Stimulated activated CD4-positive, alpha-beta T cell treated with anti-CD3 and anti-CD28 coated beads, Interleukin-15, amount 100 ng/mL, for 1 hour (primary cell): ENCODE measurements at regions not wholly inside any gene's neighbourhood (a gene's known extent, or its start where the extent isn't known, plus 50 kb on each side); places are given as distances from the start of the nearest gene placed in this dataset.
"Not testable (repeated sequence)": the region's sequence is repeated elsewhere in the genome, so short reads cannot be mapped to it uniquely, and the experiment has no call there.

Experiments
- DNase-seq, 2 donors: peaks; one replicate each; pipeline ENCODE4 v3.0.0-alpha.2; 2020; ENCODE audit warnings: low read depth in 1 of 2, low spot score in 1 of 2

DNA sequence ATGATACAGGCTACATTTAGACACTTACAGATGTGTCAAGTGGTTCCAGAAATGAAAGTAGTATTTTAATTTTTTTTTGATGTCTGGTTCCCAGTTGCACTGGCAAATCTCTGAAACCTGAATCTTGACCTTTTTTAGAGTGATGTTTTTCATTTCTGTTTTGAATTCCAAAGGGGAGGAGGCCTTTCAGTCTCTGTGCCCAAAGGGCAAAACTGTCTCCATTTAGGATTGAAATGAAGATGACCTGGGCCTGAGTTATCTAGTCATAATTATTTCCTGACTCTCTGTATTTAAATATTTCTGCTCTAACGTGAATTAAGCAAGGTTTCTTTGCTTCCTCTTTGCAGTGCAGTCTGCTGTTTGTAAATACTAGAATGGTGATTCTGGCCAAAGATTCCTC lies 252.9 kb upstream of the ZFP64 start:
- DNase-seq, result no peak

DNA sequence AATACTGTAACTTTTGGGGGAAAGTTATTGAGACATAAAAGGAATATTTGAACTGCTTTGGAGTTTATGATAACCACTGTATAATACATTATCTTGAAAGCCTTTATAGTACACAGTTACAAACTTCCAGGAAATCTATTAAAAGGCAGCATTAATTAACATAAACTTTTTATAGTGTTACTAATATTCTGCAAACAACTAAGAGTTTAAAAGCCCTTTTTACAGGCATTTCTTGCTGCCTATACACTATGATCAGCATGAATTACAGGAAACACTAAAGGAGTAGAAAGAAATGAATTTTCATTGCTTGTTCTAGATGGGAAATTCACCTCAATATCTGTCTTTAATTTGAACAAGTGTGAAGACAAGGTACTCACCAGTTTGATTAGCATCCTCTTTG lies 252.3 kb upstream of the ZFP64 start:
- DNase-seq, result no peak

DNA sequence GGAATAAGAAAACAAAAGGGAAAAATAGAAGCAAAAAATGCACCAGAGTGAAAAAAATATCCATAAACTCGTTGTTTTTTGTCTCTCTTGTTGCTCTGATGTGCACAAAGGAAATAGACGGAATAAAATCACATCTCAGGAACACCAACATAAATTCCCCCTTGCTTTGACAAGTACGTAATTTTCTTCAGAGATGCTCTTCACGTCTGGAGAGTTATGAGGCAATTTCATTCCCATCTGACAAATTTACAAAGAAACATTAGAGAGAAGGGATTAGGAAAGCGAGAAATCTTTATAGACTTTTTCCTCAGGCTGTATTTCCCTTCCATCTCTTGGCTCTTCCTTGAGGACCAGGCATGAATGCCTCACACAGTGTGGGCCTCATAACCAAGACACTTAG lies 250.1 kb upstream of the ZFP64 start:
- no peak for DNase-seq

DNA sequence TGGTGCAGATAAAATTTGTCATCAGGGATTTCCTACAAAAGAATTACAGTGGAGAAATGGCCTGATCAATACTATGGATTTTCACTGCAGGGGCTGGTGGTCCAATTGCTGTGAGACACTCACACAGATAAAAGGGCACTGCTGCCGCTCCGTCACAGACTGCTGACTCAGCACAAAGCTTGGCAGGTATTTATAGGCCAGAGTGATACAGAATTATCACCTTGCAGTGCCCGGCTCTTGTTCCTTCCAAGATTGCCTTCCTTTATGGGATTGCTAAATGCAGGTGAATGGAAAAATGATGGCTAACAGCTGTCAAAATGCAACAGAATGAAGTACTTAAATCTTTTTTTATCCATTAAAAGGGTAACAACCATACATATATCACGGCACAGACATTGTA lies 247.8 kb upstream of the ZFP64 start:
- DNase-seq, result no peak

DNA sequence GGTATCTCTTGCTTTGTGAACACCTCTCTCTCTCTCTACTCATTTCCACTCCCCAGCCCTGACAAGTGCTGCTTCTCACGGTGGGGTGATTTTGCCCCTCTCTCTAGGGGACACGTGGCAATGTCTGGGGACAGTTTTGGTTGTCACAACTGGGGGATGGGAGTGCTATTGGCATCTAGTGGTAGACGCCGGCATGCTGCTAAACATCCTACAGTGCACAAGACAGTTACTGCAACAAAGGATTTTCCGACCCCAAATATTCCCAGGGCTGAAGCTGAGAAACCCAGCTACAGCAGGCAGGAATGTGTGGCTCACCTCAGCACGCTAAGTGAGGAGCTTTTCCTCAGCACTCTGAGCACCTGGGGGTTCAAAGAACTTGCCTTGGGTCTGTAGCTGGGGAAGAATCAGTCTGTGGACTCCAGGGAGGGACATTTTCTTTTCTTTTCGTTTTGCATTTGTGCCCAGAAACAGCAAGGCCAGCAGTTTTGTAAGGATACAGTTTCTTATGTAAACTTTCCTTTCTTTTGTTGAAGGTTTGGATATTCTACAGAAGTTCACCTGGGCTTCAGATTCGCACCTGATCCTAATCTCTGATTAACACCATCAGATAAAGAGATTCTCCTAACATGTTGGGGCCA lies 246.9 kb upstream of the ZFP64 start:
- no peak for DNase-seq

DNA sequence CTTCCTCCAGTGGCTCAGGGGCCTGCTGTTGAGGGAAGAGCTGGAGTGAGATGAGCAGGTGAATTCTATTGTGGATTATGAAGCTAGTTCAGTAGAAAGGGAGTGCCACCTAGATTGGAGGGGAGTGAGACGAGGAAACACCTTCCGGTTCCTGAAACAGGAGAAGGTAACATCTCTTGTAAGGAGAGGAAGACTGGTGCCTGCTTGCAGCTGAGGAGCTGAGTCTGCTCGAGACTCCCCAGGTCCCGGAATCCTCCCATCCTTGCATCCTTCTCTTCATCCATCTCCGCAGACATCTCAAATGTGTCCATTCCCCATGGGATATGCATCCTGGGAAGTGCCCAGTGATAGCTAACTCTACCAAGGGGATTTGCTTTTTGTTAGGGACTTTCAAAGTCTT lies 242.9 kb upstream of the ZFP64 start:
- DNase-seq, result no peak

DNA sequence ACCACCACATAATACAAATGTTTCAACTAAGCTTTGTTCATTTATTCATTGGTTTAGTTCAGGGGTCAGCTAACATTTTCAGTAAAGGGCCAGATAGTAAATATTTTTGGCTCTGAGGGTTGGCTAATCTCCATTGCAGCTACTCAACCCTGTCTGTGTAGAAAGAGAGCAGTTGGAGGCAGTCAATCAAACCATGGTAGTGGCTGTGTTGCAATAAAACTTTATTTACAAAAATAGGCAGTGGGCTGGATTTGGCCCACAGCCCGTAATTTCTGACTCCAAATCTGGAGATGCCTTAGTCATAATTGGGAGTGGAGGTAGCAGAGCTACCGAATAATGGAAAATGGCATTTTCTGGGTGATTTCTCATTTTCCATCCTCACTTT lies 242.5 kb upstream of the ZFP64 start:
- DNase-seq, result no peak

DNA sequence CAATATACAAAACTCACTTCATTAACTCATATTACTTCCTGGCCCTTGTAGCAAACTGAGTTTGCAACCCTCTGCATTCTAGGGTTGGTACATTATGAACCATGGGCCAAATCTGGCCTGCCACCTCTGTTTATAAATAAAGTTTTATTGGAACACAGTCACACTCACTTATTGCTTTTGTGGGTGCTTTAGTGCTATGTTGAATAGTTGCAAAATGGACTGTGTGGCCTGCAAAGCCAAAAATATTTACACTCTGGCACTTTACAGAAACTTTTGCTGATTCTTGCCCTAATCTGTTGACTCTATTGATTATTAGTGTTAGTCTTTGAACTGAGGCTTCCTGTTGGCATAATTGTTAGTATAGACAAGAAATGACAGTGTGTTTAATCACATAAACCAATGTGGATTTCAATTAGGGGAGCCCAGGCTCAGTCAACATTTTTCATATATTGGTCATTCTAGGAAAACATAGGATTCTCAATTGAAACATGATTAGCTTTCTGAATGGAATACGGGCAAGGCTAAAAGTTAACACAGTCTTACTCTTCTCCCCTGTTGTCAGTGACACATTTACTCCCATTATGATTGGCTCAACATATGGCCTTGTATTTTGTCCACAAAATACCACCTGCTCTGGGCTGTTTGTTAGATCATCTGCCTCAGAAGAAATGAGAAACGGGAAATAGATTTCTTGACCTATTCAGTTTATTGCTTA lies 241.9 kb upstream of the ZFP64 start:
- DNase-seq, result no peak

DNA sequence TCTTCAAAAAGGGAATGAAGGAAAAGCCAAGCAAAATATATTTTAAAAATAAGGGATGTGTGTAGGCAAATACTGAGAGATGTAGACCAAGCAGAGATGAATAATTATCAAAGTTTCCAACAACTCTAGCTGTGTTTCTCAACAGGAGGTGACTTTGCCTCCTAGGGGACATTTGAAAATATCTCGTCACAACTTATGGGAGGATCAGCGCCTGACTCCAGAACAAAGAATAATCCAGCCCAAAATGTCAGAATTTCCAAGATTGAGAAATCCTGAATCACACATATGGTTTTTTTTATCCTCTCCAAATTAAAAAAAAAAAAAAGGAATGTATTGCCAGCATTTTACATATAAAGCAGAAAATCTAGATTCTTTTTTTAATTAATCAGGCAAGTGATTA lies 241.2 kb upstream of the ZFP64 start:
- DNase-seq, result no peak

DNA sequence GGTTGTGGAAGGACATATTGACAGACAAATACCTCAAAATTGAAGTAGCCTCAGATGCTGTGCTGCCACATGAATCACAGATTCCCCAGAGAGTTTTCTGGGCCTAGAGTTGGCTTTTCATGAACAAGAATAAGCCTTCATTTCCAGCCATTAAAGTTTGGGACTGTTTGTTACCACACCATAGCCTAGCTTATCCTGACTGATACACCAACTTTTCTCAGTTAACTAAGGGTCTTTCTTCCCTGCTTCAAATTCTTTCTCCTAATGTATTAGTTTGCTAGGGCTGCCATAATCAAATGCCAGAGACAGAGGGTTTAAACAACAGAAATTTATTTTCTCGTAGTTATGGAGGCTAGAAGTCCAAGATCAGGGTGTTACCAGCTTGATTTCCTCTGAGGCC lies 237.4 kb upstream of the ZFP64 start:
- DNase-seq, result no peak

DNA sequence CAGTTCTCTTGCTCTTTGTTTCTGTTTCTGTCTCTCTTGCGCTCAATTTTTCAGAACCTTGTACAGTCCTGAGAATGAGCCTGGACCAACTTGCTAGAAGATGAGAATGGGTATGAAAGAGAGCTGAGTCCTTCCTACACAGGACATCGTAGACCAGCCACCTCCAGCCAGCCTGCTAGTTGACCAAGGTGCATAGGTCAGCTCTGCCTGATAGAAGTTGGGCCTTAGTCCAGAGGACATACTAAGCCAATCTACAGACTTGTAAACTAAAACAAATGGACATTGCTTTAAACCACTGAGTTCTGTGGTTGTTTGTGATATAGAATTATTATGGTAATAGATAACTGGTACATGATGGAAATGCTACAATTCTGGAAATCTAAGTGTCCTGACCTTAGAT lies 236.4 kb upstream of the ZFP64 start:
- no peak for DNase-seq

DNA sequence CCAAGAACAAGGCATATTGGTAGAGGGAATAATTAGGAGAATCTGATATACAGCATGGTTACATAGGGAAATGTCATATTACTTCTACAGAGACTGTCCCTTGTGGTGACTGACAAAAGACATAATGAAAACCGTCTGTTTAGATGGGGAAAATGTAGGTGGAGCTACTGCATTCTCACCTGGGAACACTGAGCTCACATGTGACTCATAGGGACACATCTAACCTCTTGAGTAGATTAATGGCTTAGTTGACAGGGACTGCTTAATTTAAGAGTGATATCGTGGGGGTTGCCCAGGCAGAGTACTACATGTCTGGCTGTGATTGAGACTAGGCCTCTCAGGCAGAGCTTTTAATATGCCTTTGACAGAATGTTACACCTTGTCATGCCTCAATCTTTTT lies 235.3 kb upstream of the ZFP64 start:
- DNase-seq, result no peak

DNA sequence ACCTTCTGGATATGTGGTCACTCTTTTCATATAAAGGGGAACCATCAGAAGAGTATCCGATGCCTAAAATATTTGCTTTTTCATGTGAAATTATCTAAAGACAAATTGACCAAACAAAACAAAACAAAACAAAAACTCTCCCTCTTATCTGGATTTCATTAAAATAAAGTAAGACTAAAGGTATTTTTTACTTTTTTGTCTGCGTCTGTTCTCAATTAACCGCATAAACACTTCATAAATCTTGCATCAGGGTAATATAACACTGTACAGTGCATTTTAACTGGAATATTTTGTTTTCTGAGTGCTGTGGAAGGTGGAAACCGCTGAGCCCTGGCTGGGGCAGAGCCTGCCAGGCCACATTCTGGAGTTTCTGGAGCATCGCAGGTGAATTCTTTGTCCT lies 234.1 kb upstream of the ZFP64 start:
- no peak for DNase-seq

DNA sequence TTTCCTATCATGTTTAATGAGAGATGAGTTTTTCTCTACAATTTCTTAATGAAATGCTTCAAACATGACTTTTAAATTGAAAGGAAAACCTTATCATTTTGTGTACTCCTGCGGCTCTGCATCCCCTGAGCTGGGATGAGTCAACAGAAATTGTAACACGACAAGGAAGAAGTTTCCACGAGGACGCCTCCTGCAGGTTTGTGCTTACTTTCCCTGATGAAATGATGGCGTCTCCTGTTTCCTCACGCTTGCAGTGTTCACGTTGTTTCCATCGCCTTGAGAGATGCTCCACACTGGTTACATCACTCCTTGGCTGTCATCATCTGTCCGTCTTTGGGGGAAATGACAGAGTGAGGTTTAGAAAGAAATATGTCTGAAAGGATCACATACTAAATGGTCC lies 233.7 kb upstream of the ZFP64 start:
- no peak for DNase-seq

DNA sequence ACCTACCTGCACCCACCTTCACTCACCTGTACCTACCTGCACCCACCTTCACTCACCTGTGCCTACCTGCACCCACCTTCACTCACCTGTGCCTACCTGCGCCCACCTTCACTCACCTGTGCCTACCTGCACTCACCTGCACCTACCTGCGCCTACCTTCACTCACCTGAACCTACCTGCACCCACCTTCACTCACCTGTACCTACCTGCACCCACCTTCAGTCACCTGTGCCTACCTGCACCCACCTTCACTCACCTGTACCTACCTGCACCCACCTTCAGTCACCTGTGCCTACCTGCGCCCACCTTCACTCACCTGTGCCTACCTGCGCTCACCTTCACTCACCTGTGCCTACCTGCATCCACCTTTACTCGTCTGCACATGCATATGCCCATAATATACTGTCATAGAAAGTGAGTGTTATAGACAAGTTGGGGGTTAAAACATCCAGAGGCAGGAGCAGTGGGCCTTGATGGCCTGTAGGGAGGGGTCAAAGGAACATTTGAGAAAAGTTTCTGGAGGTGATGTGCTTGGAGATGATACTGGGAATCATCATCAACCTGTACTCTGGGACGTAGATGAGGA lies 232.9 kb upstream of the ZFP64 start:
- DNase-seq, result not testable (repeated sequence)

DNA sequence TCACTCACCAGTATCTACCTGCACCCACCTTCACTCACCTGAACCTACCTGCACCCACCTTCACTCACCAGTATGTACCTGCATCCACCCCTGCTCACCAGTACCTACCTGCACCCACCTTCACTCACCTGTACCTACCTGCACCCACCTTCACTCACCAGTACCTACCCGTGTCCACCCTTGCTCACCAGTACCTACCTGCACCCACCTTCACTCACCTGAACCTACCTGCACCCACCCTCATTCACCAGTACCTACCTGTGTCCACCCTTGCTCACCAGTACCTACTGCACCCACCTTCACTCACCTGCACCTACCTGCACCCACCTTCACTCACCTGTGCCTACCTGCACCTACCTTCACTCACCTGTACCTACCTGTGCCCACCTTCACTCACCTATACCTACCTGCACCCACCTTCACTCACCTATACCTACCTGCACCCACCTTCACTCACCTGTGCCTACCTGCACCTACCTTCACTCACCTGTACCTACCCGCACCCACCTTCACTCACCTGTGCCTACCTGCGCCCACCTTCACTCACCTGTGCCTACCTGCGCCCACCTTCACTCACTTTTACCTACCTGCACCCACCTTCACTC lies 232.1 kb upstream of the ZFP64 start:
- DNase-seq, result not testable (repeated sequence)

DNA sequence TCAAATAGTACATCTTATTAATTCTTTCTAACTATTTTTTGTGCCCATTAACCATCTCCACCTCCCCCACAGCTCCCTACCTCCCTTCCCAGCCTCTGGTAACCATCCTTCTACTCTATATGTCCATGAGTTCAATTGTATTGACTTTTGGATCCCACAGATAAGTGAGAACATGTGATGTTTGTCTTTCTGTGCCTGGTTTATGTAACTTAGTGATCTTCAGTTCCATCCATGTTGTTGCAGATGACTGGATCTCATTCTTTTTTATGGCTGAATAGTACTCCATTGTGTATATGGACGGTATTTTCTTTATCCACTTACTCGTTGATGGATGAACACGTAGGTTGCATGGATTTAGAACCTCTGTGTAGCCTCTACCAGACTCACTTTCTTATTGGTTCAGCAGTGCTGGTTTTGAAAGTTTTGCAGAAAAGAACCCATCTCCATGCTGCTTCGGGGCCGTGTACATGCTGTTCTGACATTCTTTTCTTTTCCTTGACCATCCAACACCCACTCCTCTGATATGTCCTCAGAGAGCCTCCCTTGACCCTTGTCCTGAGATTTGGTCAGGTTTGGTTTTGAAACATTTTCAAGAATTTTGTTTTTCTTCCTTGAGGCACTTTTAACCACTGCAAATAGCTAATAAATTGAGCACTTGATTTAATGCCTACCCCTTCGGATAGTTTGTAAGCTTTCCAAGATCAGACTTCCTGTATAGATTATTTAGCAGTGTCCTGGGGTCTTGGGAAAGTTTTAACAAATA lies 231.2 kb upstream of the ZFP64 start:
- no peak for DNase-seq

DNA sequence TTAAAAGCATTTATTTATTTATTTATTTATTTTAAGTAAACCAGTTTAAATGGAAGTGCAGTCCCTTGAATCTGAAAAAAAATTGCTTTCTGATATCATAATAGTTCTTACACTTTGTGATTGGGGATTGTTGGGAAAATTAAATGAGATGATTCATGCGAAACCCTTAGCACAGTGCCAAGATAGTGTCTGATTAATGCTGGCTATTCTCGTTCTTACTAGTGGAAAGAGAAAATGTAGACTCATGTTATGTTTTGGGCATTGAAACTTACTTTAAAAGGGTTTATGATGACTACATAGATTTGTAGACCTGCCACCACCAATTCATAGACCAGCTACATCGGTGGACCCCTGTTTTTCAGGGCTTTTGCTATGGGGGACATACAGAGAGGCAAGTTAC lies 229.2 kb upstream of the ZFP64 start:
- no peak for DNase-seq

DNA sequence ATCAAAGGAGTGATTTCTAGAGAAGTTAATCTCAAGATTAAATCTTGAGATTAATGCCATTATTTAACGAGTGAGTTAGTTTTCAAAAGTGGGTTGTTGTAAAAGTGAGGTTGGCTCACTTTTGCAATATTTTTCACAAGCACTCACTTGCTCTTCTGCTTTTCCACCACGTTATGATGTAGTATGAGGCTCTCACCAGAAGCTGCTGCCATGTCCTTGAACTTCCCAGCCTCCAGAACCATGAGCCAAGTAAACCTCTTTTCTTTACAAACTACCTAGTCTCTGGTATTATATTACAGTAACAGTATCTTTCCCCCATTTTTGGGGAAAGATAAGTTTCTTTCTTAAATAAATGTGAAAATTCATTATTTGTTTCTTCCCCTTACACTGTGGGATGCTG lies 227.6 kb upstream of the ZFP64 start:
- DNase-seq, result no peak

DNA sequence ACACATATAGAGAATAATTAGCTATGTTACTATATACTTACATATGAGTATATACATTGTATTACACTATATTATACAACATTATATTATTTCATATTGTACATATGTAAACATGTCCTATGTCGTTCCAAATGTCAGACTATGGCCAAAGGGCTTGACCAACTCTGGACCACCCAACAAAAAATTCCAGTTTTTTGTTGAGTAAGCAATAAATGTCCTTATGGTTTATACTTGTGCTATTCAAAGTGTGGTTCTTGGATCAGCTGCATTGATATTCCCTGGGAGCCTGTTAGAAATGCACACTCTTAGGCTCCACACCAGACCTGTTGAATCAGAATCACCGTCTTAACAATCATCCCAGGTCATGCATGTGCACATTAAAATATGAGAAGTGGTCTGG lies 225.4 kb upstream of the ZFP64 start:
- DNase-seq, result no peak

DNA sequence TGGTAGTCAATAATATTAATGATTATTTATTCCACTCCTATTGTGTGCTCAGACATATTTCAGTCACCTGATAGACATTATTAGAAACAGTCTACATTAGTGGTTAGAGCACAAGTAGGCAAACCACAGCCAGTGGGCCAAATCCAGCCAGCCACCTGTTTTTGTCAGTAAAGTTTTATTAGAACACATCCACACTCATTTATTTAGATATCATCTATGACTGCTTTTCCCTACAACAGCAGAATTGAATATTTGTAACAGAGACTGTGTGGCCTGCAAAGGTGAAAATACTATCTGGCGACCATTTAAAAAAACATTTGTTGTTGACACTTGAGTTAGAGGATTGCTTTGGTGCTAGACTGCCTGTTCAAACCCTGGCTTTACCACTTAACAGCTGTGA lies 220.0 kb upstream of the ZFP64 start:
- no peak for DNase-seq

DNA sequence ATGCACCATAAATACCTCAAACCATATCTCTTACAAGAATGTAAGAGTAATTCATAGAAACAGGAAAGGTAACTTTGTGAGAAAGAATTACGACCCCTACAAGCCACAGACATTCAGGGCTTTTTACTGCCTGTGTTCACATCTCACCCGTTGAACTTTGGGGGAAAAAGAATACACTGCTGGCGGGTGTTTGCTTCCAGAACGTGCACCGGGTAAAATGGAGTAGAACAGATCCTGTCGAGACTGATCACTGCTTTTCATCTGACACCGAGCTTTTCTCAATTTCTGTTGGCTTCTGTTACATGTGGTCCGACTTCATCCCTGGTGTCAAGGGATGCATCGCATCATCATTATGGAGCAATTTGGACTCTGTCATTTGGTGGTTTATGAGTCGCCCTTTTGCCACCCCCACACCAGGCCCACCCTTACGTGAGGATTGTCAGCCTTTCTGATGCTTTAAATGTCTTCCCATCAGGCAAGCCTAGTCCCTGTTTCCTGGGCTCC lies 219.2 kb upstream of the ZFP64 start:
- DNase-seq, result no peak
